Uterus (tissue), 3 donors: ENCODE measurements at regions not wholly inside any gene's neighbourhood (a gene's known extent, or its start where the extent isn't known, plus 50 kb on each side); places are given as distances from the start of the nearest gene placed in this dataset.

ENCODE experiments used
- DNase-seq, 2 donors: peaks; one replicate each; pipeline ENCODE4 v3.0.0-alpha.2; 2019 to 2020
- H3K27ac ChIP-seq, 2 donors: fragments of 200-600 bp; sonication (generic); 1 replicate in 1 of 2; 2 replicates in 1 of 2; pipeline ENCODE4 v1.5.1; 2016 to 2018
- H3K27me3 ChIP-seq, 2 donors: fragments of 200-600 bp; sonication (generic); one replicate each; pipeline ENCODE4 v1.5.1; 2018 to 2019; ENCODE audit warnings: control low read depth in 1 of 2
- H3K36me3 ChIP-seq, 2 donors: fragments of 200-600 bp; sonication (generic); one replicate each; pipeline ENCODE4 v1.5.1; 2019; ENCODE audit warnings: control low read depth in 1 of 2
- H3K4me1 ChIP-seq, 2 donors: fragments of 200-600 bp; sonication (generic); one replicate each; pipeline ENCODE4 v1.5.1; 2018 to 2019; ENCODE audit warnings: control low read depth in 1 of 2
- H3K4me3 ChIP-seq, 2 donors: fragments of 200-600 bp; sonication (generic); 1 replicate in 1 of 2; 2 replicates in 1 of 2; pipeline ENCODE4 v1.5.1; 2018 to 2019; ENCODE audit warnings: mild to moderate bottlenecking in 1 of 2
- H3K9me3 ChIP-seq, 2 donors: fragments of 200-600 bp; sonication (generic); one replicate each; pipeline ENCODE4 v1.5.1; 2019; ENCODE audit warnings: control low read depth in 1 of 2
- POLR2A ChIP-seq, 2 donors: fragments of 450-650 bp; IDR thresholded peaks; one replicate each; pipeline ENCODE4 v1.6.1; 2016; ENCODE audit warnings: antibody characterized with exemption in 2 of 2, mild to moderate bottlenecking in 1 of 2, moderate library complexity in 1 of 2
- intact Hi-C: fragments of 100-400 bp; cut with DNase I; formaldehyde crosslinking; loops from one replicate; pipeline ENCODE4 v1.15.1; 2023; ENCODE audit warnings: low total_unique reads
- TF ChIP-seq, protein P1 (sequence below), 4 experiments: fragments of 200-600 bp in 2 of 4; fragments of 450-650 bp in 2 of 4; sonication (generic) in 2 of 4; IDR thresholded peaks; one replicate each; pipeline ENCODE4 v1.5.1; 2016 to 2019; ENCODE audit warnings: antibody characterized with exemption in 4 of 4, mild to moderate bottlenecking in 2 of 4, moderate library complexity in 1 of 4
- donor health status: DM: yes; HTN: yes; CAD: no.

DNA sequence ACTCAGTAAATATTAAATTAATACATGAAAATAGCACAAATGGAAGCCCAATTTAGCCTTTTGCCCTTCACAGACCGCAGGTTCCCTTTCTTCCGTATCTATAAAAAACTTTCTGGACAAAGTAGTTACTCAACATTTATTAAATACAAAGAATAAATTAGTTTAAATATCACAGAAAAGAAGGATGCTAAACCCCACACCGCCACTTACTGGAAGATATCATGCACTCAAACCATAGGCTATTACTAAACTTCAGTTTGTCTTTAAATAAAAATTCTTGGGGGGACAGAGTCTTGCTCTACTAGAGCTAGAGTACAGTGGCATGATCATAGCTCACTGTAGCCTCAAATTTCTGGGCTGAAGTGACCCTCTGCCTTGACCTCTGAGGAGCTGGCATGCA, 120.7 kb upstream of the FHL2 start:
- Histone ChIP-seq H3K36me3 (no peaks in the 10 kb centered on the region), H3K4me3 (no peak overlapping the region), H3K9me3 (no peaks in the 10 kb centered on the region), H3K27ac (no peak overlapping the region), H3K4me1 (no peaks in the 10 kb centered on the region), H3K27me3 (no peaks in the 10 kb centered on the region)
- no peak for DNase-seq
- intact Hi-C loops = no loop called here
- TF ChIP-seq POLR2A (IDR thresholded peaks at IDR 0.05) = no peak
- TF ChIP-seq, protein P1, sequence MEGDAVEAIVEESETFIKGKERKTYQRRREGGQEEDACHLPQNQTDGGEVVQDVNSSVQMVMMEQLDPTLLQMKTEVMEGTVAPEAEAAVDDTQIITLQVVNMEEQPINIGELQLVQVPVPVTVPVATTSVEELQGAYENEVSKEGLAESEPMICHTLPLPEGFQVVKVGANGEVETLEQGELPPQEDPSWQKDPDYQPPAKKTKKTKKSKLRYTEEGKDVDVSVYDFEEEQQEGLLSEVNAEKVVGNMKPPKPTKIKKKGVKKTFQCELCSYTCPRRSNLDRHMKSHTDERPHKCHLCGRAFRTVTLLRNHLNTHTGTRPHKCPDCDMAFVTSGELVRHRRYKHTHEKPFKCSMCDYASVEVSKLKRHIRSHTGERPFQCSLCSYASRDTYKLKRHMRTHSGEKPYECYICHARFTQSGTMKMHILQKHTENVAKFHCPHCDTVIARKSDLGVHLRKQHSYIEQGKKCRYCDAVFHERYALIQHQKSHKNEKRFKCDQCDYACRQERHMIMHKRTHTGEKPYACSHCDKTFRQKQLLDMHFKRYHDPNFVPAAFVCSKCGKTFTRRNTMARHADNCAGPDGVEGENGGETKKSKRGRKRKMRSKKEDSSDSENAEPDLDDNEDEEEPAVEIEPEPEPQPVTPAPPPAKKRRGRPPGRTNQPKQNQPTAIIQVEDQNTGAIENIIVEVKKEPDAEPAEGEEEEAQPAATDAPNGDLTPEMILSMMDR (IDR thresholded peaks at IDR 0.05) = no peak

DNA sequence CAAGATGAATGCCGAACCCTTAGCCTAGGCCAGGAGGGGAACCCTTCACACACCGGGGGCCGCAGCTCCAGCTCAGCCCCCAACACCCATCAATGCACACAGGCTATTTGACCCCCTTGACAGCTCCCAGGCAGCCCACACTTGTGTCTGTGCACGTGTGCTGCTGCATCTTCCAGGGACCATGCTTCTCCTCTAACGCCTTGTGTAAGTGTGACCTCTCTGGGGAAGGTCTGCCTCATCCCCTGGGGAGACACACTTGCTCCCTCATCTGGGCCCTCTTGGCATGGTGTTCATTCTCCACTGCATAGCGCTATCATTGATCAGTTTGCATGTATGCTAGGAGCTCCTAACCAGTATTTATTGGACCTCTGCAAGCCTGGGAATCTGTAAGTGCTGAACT, 120.0 kb upstream of the FHL2 start:
- no peaks in the 10 kb centered on the region for H3K9me3 ChIP-seq
- intact Hi-C loops = no loop called here
- no peak for DNase-seq
- no peak overlapping the region for H3K27ac ChIP-seq
- no peaks in the 10 kb centered on the region for H3K36me3 ChIP-seq
- H3K27me3 ChIP-seq = no peaks in the 10 kb centered on the region
- no peaks in the 10 kb centered on the region for H3K4me1 ChIP-seq
- TF ChIP-seq, protein P1 (IDR thresholded peaks at IDR 0.05) = no peak
- TF ChIP-seq POLR2A (IDR thresholded peaks at IDR 0.05) = no peak
- no peak overlapping the region for H3K4me3 ChIP-seq

DNA sequence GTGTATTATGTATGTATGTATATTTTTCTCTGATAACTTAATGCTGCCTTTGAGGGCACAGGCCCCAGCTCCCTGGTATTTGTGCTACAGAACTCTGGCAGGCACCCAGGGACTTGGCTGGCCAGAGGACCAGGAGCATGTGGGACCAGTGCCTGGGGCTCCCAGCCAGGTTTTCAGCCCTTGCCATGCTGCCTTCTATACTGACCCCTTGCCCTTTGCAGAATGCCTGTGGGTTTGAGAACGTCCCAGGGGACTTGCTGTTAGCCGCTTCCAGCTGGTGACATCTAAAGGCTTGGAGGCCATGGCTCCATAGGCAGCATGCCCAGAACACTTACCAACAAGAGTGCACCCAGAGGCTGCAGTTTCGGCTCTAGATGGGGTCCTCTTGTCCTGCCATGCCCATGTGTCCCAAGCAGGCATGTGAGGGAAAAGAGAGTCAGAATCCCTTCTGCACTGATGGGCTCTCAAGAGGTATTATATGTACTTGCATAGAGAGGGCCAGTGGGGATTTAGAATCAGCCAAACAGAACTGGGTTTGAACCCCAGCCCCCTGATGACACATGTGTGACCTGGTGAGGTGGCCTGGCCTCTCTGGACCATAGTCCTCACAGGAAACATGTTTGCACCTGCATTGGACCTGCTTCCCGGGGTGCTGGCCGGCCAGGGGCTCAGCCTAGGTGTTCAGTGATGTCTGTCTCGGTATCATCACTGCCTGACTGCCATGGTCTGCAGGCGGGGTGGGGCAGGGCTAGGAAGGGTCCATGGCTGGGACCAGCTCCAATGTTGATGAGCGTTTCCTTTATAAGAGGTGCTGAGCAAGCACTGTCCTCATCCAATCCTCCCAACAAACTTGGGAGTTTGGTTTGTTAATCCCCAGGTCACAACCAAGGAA, 119.2 kb upstream of the FHL2 start:
- DNase-seq = peak in 1 of 2 donors; percentile 44
- TF ChIP-seq, protein P1 (IDR thresholded peaks at IDR 0.05) = no peak
- no peak for TF ChIP-seq POLR2A (IDR thresholded peaks at IDR 0.05)
- no peak overlapping the region for H3K27ac ChIP-seq
- H3K4me3 ChIP-seq = no peak overlapping the region
- H3K4me1 ChIP-seq = no peaks in the 10 kb centered on the region
- intact Hi-C loops = no loop called here
- H3K27me3 ChIP-seq = no peaks in the 10 kb centered on the region
- no peaks in the 10 kb centered on the region for H3K9me3 ChIP-seq
- H3K36me3 ChIP-seq = no peaks in the 10 kb centered on the region

DNA sequence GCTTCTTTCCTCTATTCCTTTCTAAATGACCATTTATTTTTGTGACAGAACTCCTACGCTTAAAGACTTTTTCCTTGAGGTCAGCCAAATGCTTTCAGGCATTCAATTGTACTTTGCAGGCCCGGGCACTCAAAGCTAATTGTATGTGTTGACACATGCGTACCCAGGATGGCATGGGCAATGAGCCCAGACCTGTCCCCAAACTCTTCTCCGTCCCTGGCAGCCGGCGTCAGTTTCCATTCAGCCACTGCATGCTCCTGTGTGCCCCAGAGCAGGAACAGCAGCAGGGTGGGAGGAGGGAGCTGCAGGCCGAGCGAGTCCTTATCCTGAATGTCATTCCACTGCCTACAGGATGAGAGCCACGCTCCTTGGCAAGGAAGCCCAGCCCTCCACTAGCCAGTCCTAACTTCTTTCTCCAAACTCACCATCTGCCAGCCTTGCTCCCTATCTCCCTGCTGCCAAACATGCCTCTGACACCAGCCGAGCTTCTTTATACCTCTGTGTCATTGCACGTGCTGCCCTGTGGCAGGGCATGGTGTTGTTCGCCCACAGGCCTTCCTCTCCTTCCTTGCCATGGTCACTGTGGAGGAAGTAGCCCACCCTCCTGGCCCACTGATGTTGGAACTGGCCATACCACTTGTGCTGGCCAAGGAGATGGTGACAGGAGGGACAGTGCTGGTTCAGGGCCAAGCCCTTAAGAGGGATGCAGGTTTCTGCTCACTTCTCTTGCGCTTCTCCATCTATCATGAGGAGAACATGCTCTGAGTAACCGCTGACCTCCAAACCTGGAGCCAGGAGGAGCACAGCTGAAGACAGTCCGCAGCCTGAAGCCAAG, 116.9 kb upstream of the FHL2 start:
- Histone ChIP-seq H3K36me3 (no peaks in the 10 kb centered on the region), H3K4me1 (no peaks in the 10 kb centered on the region), H3K27ac (no peak overlapping the region), H3K27me3 (no peaks in the 10 kb centered on the region), H3K9me3 (no peaks in the 10 kb centered on the region), H3K4me3 (no peak overlapping the region)
- intact Hi-C loops = no loop called here
- TF ChIP-seq POLR2A (IDR thresholded peaks at IDR 0.05) = no peak
- TF ChIP-seq, protein P1 (IDR thresholded peaks at IDR 0.05) = no peak
- peak in 1 of 2 donors; percentile 27 for DNase-seq

DNA sequence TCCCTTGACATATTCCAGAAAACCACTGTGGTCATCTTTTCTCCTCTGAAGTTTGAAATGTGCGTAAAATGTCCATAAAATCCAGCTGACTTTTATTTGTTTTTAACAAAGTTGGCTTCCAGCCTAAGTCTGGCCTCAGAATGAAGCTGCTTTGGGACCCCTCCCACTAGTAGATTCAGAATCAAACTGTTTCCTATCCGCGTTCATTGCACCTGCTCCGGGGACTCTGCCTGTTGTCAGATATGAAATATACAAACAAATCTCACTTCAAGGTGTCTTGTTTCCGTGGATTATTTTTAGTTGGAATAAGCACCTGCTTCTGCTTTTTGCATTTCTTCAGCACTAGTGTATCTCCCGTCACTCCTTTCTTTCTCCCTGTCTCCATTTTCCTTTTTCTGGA, 115.7 kb upstream of the FHL2 start:
- intact Hi-C loops = no loop called here
- H3K27ac ChIP-seq = no peak overlapping the region
- no peak for TF ChIP-seq POLR2A (IDR thresholded peaks at IDR 0.05)
- TF ChIP-seq, protein P1 (IDR thresholded peaks at IDR 0.05) = no peak
- H3K4me3 ChIP-seq = no peak overlapping the region
- no peaks in the 10 kb centered on the region for H3K4me1 ChIP-seq
- no peaks in the 10 kb centered on the region for H3K27me3 ChIP-seq
- DNase-seq = no peak
- no peaks in the 10 kb centered on the region for H3K9me3 ChIP-seq
- no peaks in the 10 kb centered on the region for H3K36me3 ChIP-seq
